Right cardiac atrium (tissue), 5 donors: ENCODE measurements at regions not wholly inside any gene's neighbourhood (a gene's known extent, or its start where the extent isn't known, plus 50 kb on each side); places are given as distances from the start of the nearest gene placed in this dataset.
"Not testable (repeated sequence)": the region's sequence is repeated elsewhere in the genome, so short reads cannot be mapped to it uniquely, and the experiment has no call there.

ENCODE experiments used
- ATAC-seq, 2 donors: fragments of 200-7000 bp; cut with Tn5 transposase; one replicate each; pipeline versions ENCODE4 v1.8.0 to v1.9.1; 2020; ENCODE audit warnings: moderate library complexity in 2 of 2, mild to moderate bottlenecking in 1 of 2
- DNase-seq, 3 donors: peaks; one replicate each; pipeline ENCODE4 v3.0.0-alpha.2; 2020
- H3K27ac ChIP-seq: one replicate; pipeline ENCODE4 v1.5.1; 2013; ENCODE audit warnings: mild to moderate bottlenecking, low read length, control low read depth, moderate library complexity
- H3K27me3 ChIP-seq: one replicate; pipeline ENCODE4 v1.6.1; 2013; ENCODE audit not compliant: control insufficient read depth, insufficient read depth
- H3K4me1 ChIP-seq: one replicate; pipeline ENCODE4 v1.6.1; 2013; ENCODE audit warnings: low read length; ENCODE audit not compliant: control insufficient read depth, insufficient read depth
- H3K4me3 ChIP-seq: one replicate; pipeline ENCODE4 v1.5.1; 2013; ENCODE audit warnings: low read length, control low read depth
- H3K9me3 ChIP-seq: one replicate; pipeline ENCODE4 v1.6.1; 2013; ENCODE audit warnings: low read length; ENCODE audit not compliant: control insufficient read depth
- WGBS: extraction: QIAGEN DNeasy Blood & Tissue Kit; methylation state at CpG from one replicate; pipeline ENCODE4 v1.1.7; 2013; 5-methylcytosine and 5-hydroxymethylcytosine counted together
- intact Hi-C, 4 donors: fragments of 100-400 bp; cut with DNase I; formaldehyde crosslinking; loops; one replicate each; pipeline versions ENCODE4 v1.11.0 to v1.14.0; 2022 to 2023
- donor health status: healthy with polysubstance abuse.
- donor health status: DM: no; HTN: yes; CAD: no.
- donor health status: DM: no; HTN: no; CAD: no.
- donor health status: DM: no; HTN: yes; CAD: no; lungs with severe emphysema.
- donor health status: DM: yes; HTN: yes; CAD: no.

DNA sequence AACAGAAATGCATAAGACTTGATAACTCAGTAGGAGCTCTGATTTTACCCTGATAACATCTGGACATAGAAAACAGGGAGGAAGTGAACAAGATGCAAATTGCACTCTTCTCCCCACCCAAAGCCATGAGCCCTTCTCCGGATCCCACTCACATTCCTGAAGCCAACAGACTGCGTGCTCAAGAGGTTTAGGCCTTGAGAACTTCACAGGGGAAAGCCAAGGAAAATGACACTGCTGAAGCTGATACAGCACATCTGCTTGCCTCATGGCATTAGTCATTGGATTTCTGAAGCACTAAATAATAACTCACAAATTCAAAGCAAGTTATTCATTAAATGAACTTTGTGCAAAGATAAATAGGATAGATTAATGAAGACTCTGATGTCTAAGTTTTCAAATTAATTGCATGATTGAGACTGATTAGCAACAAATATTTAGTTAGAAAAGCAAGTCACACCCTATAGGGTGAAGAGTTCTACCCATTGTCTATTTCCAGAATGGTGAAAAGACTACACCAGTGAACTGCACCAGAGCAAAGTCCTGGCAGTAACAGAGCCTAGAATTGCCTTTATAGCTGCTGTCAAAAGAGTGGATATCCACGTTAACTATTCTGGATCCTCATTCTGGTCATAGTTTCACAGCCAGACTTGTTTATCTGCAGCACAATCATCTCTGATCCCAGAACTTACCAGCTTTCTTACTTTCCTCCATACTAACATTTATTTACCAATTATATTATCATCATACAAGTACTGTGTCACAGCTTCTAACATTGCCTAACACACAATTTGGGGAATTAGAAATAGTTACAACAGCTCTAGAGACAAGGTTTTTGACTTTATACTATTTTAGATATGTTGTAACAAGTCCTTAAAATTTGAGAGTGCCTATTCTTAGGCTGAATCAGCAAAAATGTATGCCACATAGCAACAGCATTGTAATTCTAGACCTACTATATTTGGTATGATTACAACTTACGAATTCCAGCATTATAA, 432.1 kb upstream of the RGMB start:
- no peaks in the 10 kb centered on the region for H3K4me1 ChIP-seq
- no peak overlapping the region for H3K27ac ChIP-seq
- intact Hi-C loops, result no loop called here
- H3K27me3 ChIP-seq, result no peaks in the 10 kb centered on the region
- no peak for ATAC-seq
- no peak for DNase-seq
- WGBS, result 56% methylated on average over 4 of the region's 4 CpGs
- H3K4me3 ChIP-seq, result no peak overlapping the region
- H3K9me3 ChIP-seq, result no peaks in the 10 kb centered on the region

DNA sequence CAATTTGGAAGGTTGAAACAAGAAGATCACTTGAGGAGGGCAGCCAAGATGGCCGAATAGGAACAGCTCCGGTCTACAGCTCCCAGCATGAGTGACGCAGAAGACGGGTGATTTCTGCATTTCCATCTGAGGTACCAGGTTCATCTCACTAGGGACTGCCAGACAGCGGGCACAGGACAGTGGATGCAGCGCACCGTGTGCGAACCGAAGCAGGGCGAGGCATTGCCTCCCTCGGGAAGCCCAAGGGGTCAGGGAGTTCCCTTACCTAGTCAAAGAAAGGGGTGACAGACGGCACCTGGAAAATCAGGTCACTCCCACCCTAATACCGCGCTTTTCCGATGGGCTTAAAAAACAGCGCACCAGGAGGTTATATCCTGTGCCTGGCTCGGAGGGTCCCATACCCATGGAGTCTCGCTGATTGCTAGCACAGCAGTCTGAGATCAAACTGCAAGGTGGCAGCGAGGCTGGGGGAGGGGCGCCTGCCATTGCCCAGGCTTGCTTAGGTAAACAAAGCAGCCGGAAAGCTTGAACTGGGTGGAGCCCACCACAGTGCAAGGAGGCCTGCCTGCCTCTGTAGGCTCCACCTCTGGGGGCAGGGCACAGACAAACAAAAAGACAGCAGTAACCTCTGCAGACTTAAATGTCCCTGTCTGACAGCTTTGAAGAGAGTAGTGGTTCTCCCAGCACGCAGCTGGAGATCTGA, 430.4 kb upstream of the RGMB start:
- H3K4me3 ChIP-seq, ATAC-seq, H3K9me3 ChIP-seq, H3K4me1 ChIP-seq, H3K27me3 ChIP-seq, intact Hi-C loops, H3K27ac ChIP-seq: not testable (repeated sequence)
- DNase-seq, result peak in 1 of 3 donors; percentile 34
- 92% methylated on average over 22 of the region's 22 CpGs for WGBS

DNA sequence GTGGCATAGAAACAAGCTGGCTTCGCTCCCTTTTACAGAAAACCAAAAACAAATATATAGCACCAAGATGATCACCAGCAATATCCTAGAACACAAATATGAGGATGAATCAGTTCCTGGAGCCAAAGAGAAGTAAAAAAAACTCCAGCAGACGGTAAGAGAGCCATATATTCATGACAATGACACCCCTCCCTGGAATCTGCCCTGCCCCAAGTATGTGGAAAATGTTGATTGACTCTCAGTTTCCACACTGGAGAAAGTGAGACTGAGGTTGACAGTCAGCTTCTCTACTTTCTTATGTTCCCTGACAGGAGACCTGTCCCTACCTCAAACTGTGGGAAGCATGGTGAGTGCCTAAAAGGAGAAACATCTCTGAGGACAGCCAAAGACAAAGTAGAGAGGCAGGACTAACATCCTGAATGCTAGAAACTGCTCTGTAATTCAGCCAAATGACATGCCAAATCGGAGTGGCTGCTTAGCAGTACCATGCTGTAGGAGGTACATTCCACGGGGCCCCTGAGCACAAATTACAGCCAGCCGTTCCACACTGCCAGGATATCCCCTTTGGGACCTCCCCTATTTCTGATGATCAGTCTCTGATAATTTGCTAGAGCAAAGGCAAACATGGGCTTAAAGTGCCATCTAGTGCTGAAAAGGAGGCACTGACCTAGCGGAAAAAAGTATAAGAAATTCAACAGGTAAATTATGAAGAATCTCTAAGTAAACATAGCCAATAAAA, 424.0 kb upstream of the RGMB start:
- H3K27me3 ChIP-seq, result no peaks in the 10 kb centered on the region
- no peak overlapping the region for H3K27ac ChIP-seq
- DNase-seq (no peak), ATAC-seq (no peak)
- no peaks in the 10 kb centered on the region for H3K4me1 ChIP-seq
- peaks cover 2% of the 10 kb centered on the region for H3K9me3 ChIP-seq
- intact Hi-C loops, result no loop called here
- 83% methylated on average over 6 of the region's 6 CpGs for WGBS
- H3K4me3 ChIP-seq, result no peak overlapping the region

DNA sequence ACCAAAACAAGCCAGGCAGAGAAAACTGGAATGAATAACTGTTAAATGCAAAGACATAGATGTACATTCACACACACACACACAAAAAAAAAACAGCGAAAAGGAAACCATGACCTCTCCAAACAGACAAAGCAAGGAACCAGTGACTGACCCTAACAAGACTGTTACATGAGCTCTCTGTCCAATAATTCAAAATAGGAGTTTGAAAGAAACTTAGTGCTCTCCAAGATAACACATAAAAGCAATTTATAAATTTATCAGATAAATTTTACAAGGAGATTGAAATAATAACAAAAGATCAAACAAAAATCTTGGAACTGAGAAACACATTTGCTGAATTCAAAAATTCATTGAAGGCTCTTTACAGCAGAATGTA, 423.5 kb upstream of the RGMB start:
- Histone ChIP-seq H3K27ac (no peak overlapping the region), H3K4me1 (no peaks in the 10 kb centered on the region), H3K4me3 (no peak overlapping the region), H3K9me3 (peaks cover 2% of the 10 kb centered on the region), H3K27me3 (no peaks in the 10 kb centered on the region)
- WGBS, result 93% methylated on average over 1 of the region's 1 CpG
- ATAC-seq, result no peak
- intact Hi-C loops, result no loop called here
- no peak for DNase-seq

DNA sequence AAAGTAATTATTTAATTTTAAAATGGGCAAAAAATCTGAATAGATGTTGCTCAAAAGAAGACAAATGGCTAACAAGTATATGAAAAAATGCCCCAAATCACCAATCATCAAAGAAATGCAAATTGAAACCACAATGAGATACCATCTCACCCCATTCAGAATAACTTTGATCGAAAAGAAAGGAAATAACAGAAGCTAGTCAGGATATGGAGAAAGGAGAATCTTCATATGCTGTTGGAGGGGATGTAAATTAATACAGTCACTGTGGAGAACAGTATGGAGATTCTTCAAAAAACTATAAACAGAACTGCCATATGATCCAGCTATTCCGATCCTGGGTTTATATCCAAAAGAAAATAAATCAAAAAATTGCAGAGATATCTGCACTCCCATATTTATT, 418.5 kb upstream of the RGMB start:
- Histone ChIP-seq H3K27me3 (no peaks in the 10 kb centered on the region), H3K27ac (no peak overlapping the region), H3K4me3 (no peak overlapping the region), H3K4me1 (no peaks in the 10 kb centered on the region), H3K9me3 (no peaks in the 10 kb centered on the region)
- ATAC-seq (no peak), DNase-seq (no peak)
- WGBS, result 79% methylated on average over 2 of the region's 2 CpGs
- intact Hi-C loops, result no loop called here

DNA sequence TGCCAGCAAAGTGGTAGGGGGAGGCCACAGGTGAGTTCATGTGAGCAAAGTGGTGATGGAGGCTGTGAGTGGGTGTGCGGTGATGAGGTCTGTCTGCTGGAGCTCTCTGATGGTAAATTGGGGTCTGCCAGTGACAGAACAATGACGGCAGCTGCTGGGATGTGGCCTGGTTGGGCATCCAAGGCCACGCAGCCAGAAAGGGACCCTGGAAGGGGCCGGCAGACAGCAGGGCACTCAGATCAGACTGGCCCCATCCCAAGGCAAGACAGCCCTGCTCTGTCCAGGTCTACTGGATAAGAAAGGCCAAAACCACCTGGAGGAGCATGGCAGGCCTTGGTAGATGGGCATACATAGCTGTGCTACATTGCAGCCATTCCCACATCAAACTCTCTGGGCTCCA, 412.9 kb upstream of the RGMB start:
- ATAC-seq (no peak), DNase-seq (peak in 1 of 3 donors; percentile 9)
- H3K4me1 ChIP-seq, result no peaks in the 10 kb centered on the region
- no peaks in the 10 kb centered on the region for H3K27me3 ChIP-seq
- H3K27ac ChIP-seq, result no peak overlapping the region
- H3K9me3 ChIP-seq, result no peaks in the 10 kb centered on the region
- intact Hi-C loops, result no loop called here
- no peak overlapping the region for H3K4me3 ChIP-seq
- 94% methylated on average over 4 of the region's 4 CpGs for WGBS

DNA sequence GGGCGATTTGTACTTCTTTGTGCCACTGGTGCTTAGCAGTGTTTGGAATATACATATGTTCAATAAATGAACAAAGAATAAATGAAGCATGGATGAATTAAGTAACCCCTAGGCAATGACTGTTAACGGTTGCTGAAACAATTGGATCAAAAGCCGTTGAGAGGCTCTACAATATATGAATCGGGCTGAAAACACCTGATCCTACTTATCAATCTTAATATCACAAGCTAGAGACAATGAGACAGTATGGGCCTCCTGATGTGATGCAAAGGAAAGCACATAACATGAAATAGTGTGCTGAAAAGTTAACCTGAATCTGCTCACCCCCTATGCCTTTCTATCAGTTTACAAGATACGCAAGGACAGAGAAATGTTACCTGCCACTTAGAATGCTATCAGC, 410.3 kb upstream of the RGMB start:
- DNase-seq (no peak), ATAC-seq (no peak)
- H3K4me3 ChIP-seq, result no peak overlapping the region
- H3K27ac ChIP-seq, result no peak overlapping the region
- no peaks in the 10 kb centered on the region for H3K4me1 ChIP-seq
- intact Hi-C loops, result no loop called here
- no peaks in the 10 kb centered on the region for H3K27me3 ChIP-seq
- 90% methylated on average over 5 of the region's 5 CpGs for WGBS
- no peaks in the 10 kb centered on the region for H3K9me3 ChIP-seq

DNA sequence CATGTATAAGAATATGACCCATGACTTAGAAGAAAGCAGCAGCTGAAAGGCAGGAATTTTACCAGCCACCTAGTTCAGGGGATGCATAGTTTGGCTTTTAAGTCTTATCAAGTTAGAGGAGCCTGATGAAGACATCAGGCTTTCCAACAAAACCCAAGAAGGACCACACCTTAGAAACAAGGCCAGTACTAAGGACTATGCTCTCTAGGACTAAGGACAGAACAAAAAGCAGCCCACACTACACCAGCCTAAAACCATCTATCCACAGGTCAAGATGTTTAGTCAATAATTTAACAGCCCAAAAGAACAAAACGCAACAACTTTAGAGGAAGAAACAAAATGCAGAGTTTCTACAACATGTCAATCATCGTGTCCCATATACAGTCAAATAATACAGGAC, 408.9 kb upstream of the RGMB start:
- 77% methylated on average over 2 of the region's 2 CpGs for WGBS
- ATAC-seq, result no peak
- intact Hi-C loops, result no loop called here

DNA sequence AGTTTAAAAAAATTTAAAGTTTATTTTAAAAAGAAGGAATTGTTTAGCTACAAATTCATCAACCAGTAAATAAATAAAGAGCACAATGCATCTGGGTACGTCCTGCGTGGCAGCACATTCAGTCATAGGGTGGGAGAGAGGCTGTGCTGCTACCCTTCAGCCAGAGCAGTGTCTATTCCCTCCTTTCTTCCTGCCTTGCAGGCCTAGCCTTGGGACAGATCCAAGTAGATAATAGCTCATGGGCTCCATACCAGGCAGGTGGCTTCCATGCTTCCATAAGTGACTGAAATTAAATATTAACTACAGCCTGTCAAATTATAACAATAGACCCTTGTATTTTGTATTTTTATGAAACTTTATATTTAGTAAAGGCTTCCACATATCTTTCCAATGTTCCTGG, 408.3 kb upstream of the RGMB start:
- H3K4me1 ChIP-seq, result no peaks in the 10 kb centered on the region
- ATAC-seq, result no peak
- no peak overlapping the region for H3K27ac ChIP-seq
- intact Hi-C loops, result no loop called here
- no peak for DNase-seq
- 73% methylated on average over 2 of the region's 2 CpGs for WGBS
- no peak overlapping the region for H3K4me3 ChIP-seq
- no peaks in the 10 kb centered on the region for H3K27me3 ChIP-seq
- H3K9me3 ChIP-seq, result no peaks in the 10 kb centered on the region

More for the DNA sequence above, 408.9 kb upstream of the RGMB start:
- no peak overlapping the region for H3K4me3 ChIP-seq
- H3K4me1 ChIP-seq, result no peaks in the 10 kb centered on the region
- H3K27ac ChIP-seq, result no peak overlapping the region
- H3K9me3 ChIP-seq, result no peaks in the 10 kb centered on the region
- H3K27me3 ChIP-seq, result no peaks in the 10 kb centered on the region
- no peak for DNase-seq

DNA sequence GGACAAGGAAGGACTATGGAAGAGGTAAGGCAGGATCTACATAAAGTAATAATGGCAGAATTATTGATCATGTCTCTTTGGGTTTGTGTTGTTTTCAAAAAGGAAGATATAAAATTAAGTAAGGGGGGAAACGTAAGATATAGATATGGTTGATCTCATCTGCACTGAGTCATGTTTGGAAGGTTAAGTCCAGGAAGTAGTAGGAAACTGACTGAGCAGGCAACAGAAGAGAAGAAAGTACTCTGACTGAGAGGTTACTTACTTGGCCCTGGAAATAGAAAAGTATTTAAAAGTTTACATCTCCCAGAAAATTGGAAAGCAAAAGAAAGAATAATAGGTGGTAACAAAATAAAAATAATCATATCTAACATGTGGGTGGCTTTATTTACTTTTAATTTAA, 405.3 kb upstream of the RGMB start:
- no peak overlapping the region for H3K4me3 ChIP-seq
- no peaks in the 10 kb centered on the region for H3K27me3 ChIP-seq
- intact Hi-C loops, result no loop called here
- 55% methylated on average over 1 of the region's 1 CpG for WGBS
- DNase-seq (no peak), ATAC-seq (no peak)
- no peak overlapping the region for H3K27ac ChIP-seq
- H3K4me1 ChIP-seq, result no peaks in the 10 kb centered on the region
- no peaks in the 10 kb centered on the region for H3K9me3 ChIP-seq

DNA sequence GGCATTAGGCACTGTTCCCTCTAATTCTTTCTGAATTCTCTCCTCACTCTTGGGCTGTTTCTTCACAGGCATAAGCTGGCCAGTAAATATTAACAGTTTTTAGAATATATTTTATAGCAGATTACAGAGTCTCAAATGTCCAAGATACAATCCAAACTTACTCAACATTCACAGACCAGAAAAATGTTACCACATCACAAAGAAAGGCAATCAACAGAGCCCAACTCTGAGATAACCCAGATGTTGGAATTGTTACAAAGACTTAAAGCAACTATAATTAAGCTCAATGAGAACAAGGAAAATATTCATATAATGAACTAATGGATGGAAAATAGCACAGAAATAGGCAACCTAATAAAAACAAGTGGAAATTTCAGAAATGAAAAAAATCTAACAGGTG, 401.1 kb upstream of the RGMB start:
- H3K27me3 ChIP-seq, result no peaks in the 10 kb centered on the region
- H3K27ac ChIP-seq, result no peak overlapping the region
- no peak for ATAC-seq
- DNase-seq, result no peak
- intact Hi-C loops, result no loop called here
- no peaks in the 10 kb centered on the region for H3K4me1 ChIP-seq
- H3K4me3 ChIP-seq, result no peak overlapping the region
- no peaks in the 10 kb centered on the region for H3K9me3 ChIP-seq
